Mesendoderm (in vitro differentiated cells): ENCODE measurements at regions not wholly inside any gene's neighbourhood (a gene's known extent, or its start where the extent isn't known, plus 50 kb on each side); places are given as distances from the start of the nearest gene placed in this dataset.

Experiments used
- DNase-seq: peaks from one replicate; pipeline ENCODE4 v3.0.0; 2013
- H2AK5ac ChIP-seq: 2 replicates; pipeline ENCODE4 v1.6.1; 2013; ENCODE audit warnings: low read length, inconsistent platforms
- H2BK120ac ChIP-seq: 2 replicates; pipeline ENCODE4 v1.6.1; 2013; ENCODE audit warnings: low read depth, mild to moderate bottlenecking, low read length, moderate library complexity, mixed read lengths
- H2BK15ac ChIP-seq: replicated peaks from 2 replicates; pipeline ENCODE4 v1.6.1; 2013; ENCODE audit warnings: low read depth, mild to moderate bottlenecking, moderate library complexity
- H2BK5ac ChIP-seq: 2 replicates; pipeline ENCODE4 v1.6.1; 2013; ENCODE audit warnings: low read length, inconsistent platforms
- H3K18ac ChIP-seq: 2 replicates; pipeline ENCODE4 v1.6.1; 2013; ENCODE audit warnings: mild to moderate bottlenecking, low read length, mixed read lengths
- H3K23ac ChIP-seq: one replicate; pipeline ENCODE4 v1.6.1; 2013; ENCODE audit warnings: low read length
- H3K27ac ChIP-seq: 2 replicates; pipeline ENCODE4 v1.5.1; 2013; ENCODE audit warnings: low read depth, mild to moderate bottlenecking, inconsistent platforms, low read length, moderate library complexity
- H3K27me3 ChIP-seq: 2 replicates; pipeline ENCODE4 v1.6.1; 2013; ENCODE audit warnings: low read length, control low read depth, mild to moderate bottlenecking, inconsistent platforms; ENCODE audit not compliant: insufficient read depth, poor library complexity
- H3K36me3 ChIP-seq: 2 replicates; pipeline ENCODE4 v1.6.1; 2013; ENCODE audit warnings: low read length, inconsistent platforms; ENCODE audit not compliant: control insufficient read depth, insufficient read depth
- H3K4ac ChIP-seq: one replicate; pipeline ENCODE4 v1.6.1; 2013; ENCODE audit warnings: low read depth, mild to moderate bottlenecking, low read length, moderate library complexity
- H3K4me1 ChIP-seq: 2 replicates; pipeline ENCODE4 v1.6.1; 2013; ENCODE audit warnings: low read depth, low read length, inconsistent platforms; ENCODE audit not compliant: control insufficient read depth
- H3K4me2 ChIP-seq: 2 replicates; pipeline ENCODE4 v1.6.1; 2013; ENCODE audit warnings: low read length
- H3K4me3 ChIP-seq: 2 replicates; pipeline ENCODE4 v1.5.1; 2013; ENCODE audit warnings: mild to moderate bottlenecking, low read length
- H3K56ac ChIP-seq: one replicate; pipeline ENCODE4 v1.6.1; 2013; ENCODE audit warnings: low read length
- H3K79me1 ChIP-seq: 2 replicates; pipeline ENCODE4 v1.6.1; 2013; ENCODE audit warnings: low read length, inconsistent platforms
- H3K79me2 ChIP-seq: 2 replicates; pipeline ENCODE4 v1.6.1; 2013; ENCODE audit warnings: mild to moderate bottlenecking, low read length; ENCODE audit not compliant: control insufficient read depth, insufficient read depth
- H3K9ac ChIP-seq: 2 replicates; pipeline ENCODE4 v1.6.1; 2013; ENCODE audit warnings: low read length, inconsistent platforms
- H4K5ac ChIP-seq: one replicate; pipeline ENCODE4 v1.6.1; 2013; ENCODE audit warnings: low read length
- H4K8ac ChIP-seq: one replicate; pipeline ENCODE4 v1.6.1; 2013; ENCODE audit warnings: low read depth, mild to moderate bottlenecking, control low read depth, low read length, moderate library complexity
- WGBS: extraction: QIAGEN DNeasy Blood & Tissue Kit; methylation state at CpG from one replicate; pipeline ENCODE4 v1.1.7; 2013; ENCODE audit warnings: low lambda C conversion rate, missing lambda C conversion rate; ENCODE audit not compliant: insufficient coverage; ENCODE audit errors: extremely low coverage; 5-methylcytosine and 5-hydroxymethylcytosine counted together

GRCh38 chr13:103510007-103510535 is 443.9 kb upstream of the SLC10A2 start:
- H3K79me1 ChIP-seq: no peaks in the 10 kb centered on the region

GRCh38 chr13:103497404-103497803 is 431.2 kb upstream of the SLC10A2 start:
- H3K23ac ChIP-seq: no peak overlapping the region
- WGBS: no CpG with 5 or more reads among the region's 1 CpG
- peak; percentile 76 for DNase-seq

More at GRCh38 chr13:103510007-103510535, 443.9 kb upstream of the SLC10A2 start:
- no peaks in the 10 kb centered on the region for H3K27me3 ChIP-seq
- H3K18ac ChIP-seq: no peak overlapping the region
- H2BK15ac ChIP-seq: no peak overlapping the region
- H3K79me2 ChIP-seq: no peaks in the 10 kb centered on the region
- H4K8ac ChIP-seq: no peak overlapping the region
- WGBS: no CpG with 5 or more reads among the region's 13 CpGs
- H2BK120ac ChIP-seq: no peak overlapping the region
- no peak overlapping the region for H4K5ac ChIP-seq
- no peak overlapping the region for H3K23ac ChIP-seq
- H3K36me3 ChIP-seq: no peaks in the 10 kb centered on the region
- no peak overlapping the region for H3K9ac ChIP-seq
- H2AK5ac ChIP-seq: no peak overlapping the region
- H3K4me2 ChIP-seq: no peak overlapping the region
- H3K4me1 ChIP-seq: no peaks in the 10 kb centered on the region
- no peak overlapping the region for H3K27ac ChIP-seq
- no peak for DNase-seq
- H3K4me3 ChIP-seq: no peak overlapping the region
- no peak overlapping the region for H2BK5ac ChIP-seq
- H3K56ac ChIP-seq: no peak overlapping the region
- no peak overlapping the region for H3K4ac ChIP-seq

GRCh38 chr13:103487841-103488240 is 421.6 kb upstream of the SLC10A2 start:
- no peak overlapping the region for H2BK5ac ChIP-seq
- H3K27ac ChIP-seq: no peak overlapping the region
- no peaks in the 10 kb centered on the region for H3K79me2 ChIP-seq
- no peak overlapping the region for H3K4ac ChIP-seq
- no peak overlapping the region for H3K23ac ChIP-seq
- no peak overlapping the region for H3K4me2 ChIP-seq
- H3K36me3 ChIP-seq: no peaks in the 10 kb centered on the region
- DNase-seq: no peak
- no peak overlapping the region for H2BK15ac ChIP-seq
- no peaks in the 10 kb centered on the region for H3K4me1 ChIP-seq
- no peaks in the 10 kb centered on the region for H3K27me3 ChIP-seq
- H3K18ac ChIP-seq: no peak overlapping the region
- no peak overlapping the region for H4K8ac ChIP-seq
- H3K9ac ChIP-seq: no peak overlapping the region
- H2AK5ac ChIP-seq: no peak overlapping the region
- no peak overlapping the region for H4K5ac ChIP-seq
- WGBS: no CpG with 5 or more reads among the region's 2 CpGs
- no peak overlapping the region for H3K4me3 ChIP-seq
- no peaks in the 10 kb centered on the region for H3K79me1 ChIP-seq
- H2BK120ac ChIP-seq: no peak overlapping the region
- H3K56ac ChIP-seq: no peak overlapping the region

More at GRCh38 chr13:103497404-103497803, 431.2 kb upstream of the SLC10A2 start:
- Histone ChIP-seq H3K27me3 (no peaks in the 10 kb centered on the region), H3K18ac (no peak overlapping the region), H2BK5ac (no peak overlapping the region), H4K5ac (no peak overlapping the region), H3K4me3 (no peak overlapping the region), H2AK5ac (no peak overlapping the region), H3K36me3 (no peaks in the 10 kb centered on the region), H3K56ac (no peak overlapping the region), H4K8ac (no peak overlapping the region), H3K79me2 (no peaks in the 10 kb centered on the region), H3K9ac (no peak overlapping the region), H3K4me1 (peaks cover 2% of the 10 kb centered on the region), H3K79me1 (no peaks in the 10 kb centered on the region), H3K4me2 (no peak overlapping the region), H2BK120ac (no peak overlapping the region), H3K27ac (no peak overlapping the region), H3K4ac (no peak overlapping the region), H2BK15ac (no peak overlapping the region)

- no CpG with 5 or more reads among the region's 1 CpG for WGBS
- Histone ChIP-seq H3K79me2 (no peaks in the 10 kb centered on the region), H3K36me3 (no peaks in the 10 kb centered on the region), H3K79me1 (no peaks in the 10 kb centered on the region), H3K4me2 (no peak overlapping the region), H2AK5ac (no peak overlapping the region), H3K4ac (no peak overlapping the region), H4K8ac (no peak overlapping the region), H3K18ac (no peak overlapping the region), H4K5ac (no peak overlapping the region), H2BK120ac (no peak overlapping the region), H2BK15ac (no peak overlapping the region), H3K56ac (no peak overlapping the region), H3K27me3 (no peaks in the 10 kb centered on the region), H3K27ac (no peak overlapping the region), H3K9ac (no peak overlapping the region), H2BK5ac (no peak overlapping the region), H3K4me1 (no peaks in the 10 kb centered on the region), H3K4me3 (no peak overlapping the region), H3K23ac (no peak overlapping the region)
- DNase-seq: no peak
Measured at GRCh38 chr13:103473081-103473480, 406.9 kb upstream of the SLC10A2 start.

- H3K23ac ChIP-seq: no peak overlapping the region
- no peak overlapping the region for H4K5ac ChIP-seq
- peak; percentile 96 for DNase-seq
- H2BK15ac ChIP-seq: no peak overlapping the region
- no peak overlapping the region for H2BK5ac ChIP-seq
- H2BK120ac ChIP-seq: no peak overlapping the region
- H3K36me3 ChIP-seq: no peaks in the 10 kb centered on the region
- H3K4me1 ChIP-seq: no peaks in the 10 kb centered on the region
- no peak overlapping the region for H2AK5ac ChIP-seq
- WGBS: no CpG with 5 or more reads among the region's 4 CpGs
- H4K8ac ChIP-seq: no peak overlapping the region
- H3K4me3 ChIP-seq: no peak overlapping the region
- no peak overlapping the region for H3K27ac ChIP-seq
- no peak overlapping the region for H3K4ac ChIP-seq
- H3K27me3 ChIP-seq: no peaks in the 10 kb centered on the region
- H3K9ac ChIP-seq: no peak overlapping the region
- H3K4me2 ChIP-seq: no peak overlapping the region
- H3K56ac ChIP-seq: no peak overlapping the region
- no peak overlapping the region for H3K18ac ChIP-seq
- no peaks in the 10 kb centered on the region for H3K79me2 ChIP-seq
- no peaks in the 10 kb centered on the region for H3K79me1 ChIP-seq
Measured at GRCh38 chr13:103471896-103472295, 405.7 kb upstream of the SLC10A2 start.

GRCh38 chr13:103469771-103470170 is 403.6 kb upstream of the SLC10A2 start:
- H3K56ac ChIP-seq: no peak overlapping the region
- H3K27ac ChIP-seq: no peak overlapping the region
- H3K4me1 ChIP-seq: no peaks in the 10 kb centered on the region
- DNase-seq: no peak
- H2AK5ac ChIP-seq: no peak overlapping the region
- H2BK5ac ChIP-seq: no peak overlapping the region
- H4K5ac ChIP-seq: no peak overlapping the region
- H3K9ac ChIP-seq: no peak overlapping the region
- H3K4me2 ChIP-seq: no peak overlapping the region
- no peak overlapping the region for H3K4me3 ChIP-seq
- H2BK15ac ChIP-seq: no peak overlapping the region
- no peaks in the 10 kb centered on the region for H3K79me1 ChIP-seq
- H3K27me3 ChIP-seq: no peaks in the 10 kb centered on the region
- H3K36me3 ChIP-seq: no peaks in the 10 kb centered on the region
- H2BK120ac ChIP-seq: no peak overlapping the region
- H3K79me2 ChIP-seq: no peaks in the 10 kb centered on the region
- no CpG with 5 or more reads among the region's 1 CpG for WGBS
- no peak overlapping the region for H3K18ac ChIP-seq
- H3K4ac ChIP-seq: no peak overlapping the region
- H4K8ac ChIP-seq: no peak overlapping the region
- H3K23ac ChIP-seq: no peak overlapping the region
